ENCODE measurements at regions not wholly inside any gene's neighbourhood (a gene's known extent, or its start where the extent isn't known, plus 50 kb on each side); places are given as distances from the start of the nearest gene placed in this dataset.

DNA sequence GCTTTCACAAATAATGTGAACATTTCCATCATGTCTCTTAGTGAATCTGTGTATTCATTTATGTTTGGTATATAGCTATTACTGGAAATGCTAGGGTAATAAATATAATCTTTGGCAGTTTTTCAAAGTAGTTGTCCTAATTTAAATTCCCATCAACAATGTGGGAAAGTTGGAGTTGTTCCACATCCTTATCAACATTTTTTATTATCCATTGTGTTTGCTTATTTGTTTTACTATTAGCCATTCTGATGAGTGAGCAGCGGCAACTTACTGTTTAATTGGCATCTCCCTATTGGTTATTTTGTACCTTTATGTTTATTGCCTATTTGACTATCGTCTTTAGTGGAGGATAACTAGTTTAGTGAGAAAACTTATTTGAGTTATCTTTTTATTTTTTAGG, 121.1 kb upstream of the CCN2 start (continued):
- TF ChIP-seq TRIM22 (IDR thresholded peaks at IDR 0.05) (no peak), ARID2 (CRISPR knock-in tag; IDR thresholded peaks at IDR 0.05; ENCODE audit: borderline replicate concordance) (no peak)

- no peak overlapping the region for H3K27ac ChIP-seq (ENCODE audit: extremely low read length, insufficient read depth, low read length)
- H3K79me2 ChIP-seq (ENCODE audit: insufficient read depth, low read length) = no peaks in the 10 kb centered on the region
- intact Hi-C loops (cut with micrococcal nuclease; ENCODE audit: unreplicated experiment) (no loop called here), in situ Hi-C loops (cut with HindIII; ENCODE audit: extremely low pct_ligation_motif_present, low pct_unique_long_range_greater_than_20kb) (no loop called here)
- POLR2A ChIA-PET = no interaction called here
- ATAC-seq (no peak), FAIRE-seq (no peak), DNase-seq (ENCODE audit: low spot score) (no peak)
- WGBS (ENCODE audit: low lambda C conversion rate) = 8% methylated on average over 1 of the region's 1 CpG
- H2AFZ ChIP-seq (ENCODE audit: low read length) = no peak overlapping the region
- no peak for TF ChIP-seq POLR2AphosphoS2 (IDR thresholded peaks at IDR 0.05; ENCODE audit: low read depth, low read length)
- no peak for TF ChIP-seq THAP8 (CRISPR knock-in tag; IDR thresholded peaks at IDR 0.05; ENCODE audit: borderline replicate concordance)
- no peak for TF ChIP-seq MATR3 (CRISPR knock-in tag; IDR thresholded peaks at IDR 0.05)
- TF ChIP-seq MIER3 (CRISPR knock-in tag; IDR thresholded peaks at IDR 0.05; ENCODE audit: borderline replicate concordance) = no peak
- no peak for TF ChIP-seq ZNF597 (CRISPR knock-in tag; IDR thresholded peaks at IDR 0.05)
- TF ChIP-seq ZNF337 (CRISPR knock-in tag; IDR thresholded peaks at IDR 0.05; ENCODE audit: borderline replicate concordance, low read depth) = no peak
- no peak for TF ChIP-seq RFX1 (IDR thresholded peaks at IDR 0.05)
- TF ChIP-seq IKZF1 (IDR thresholded peaks at IDR 0.05) = no peak
- no peak for TF ChIP-seq ZNF674 (CRISPR knock-in tag; IDR thresholded peaks at IDR 0.05; ENCODE audit: low read depth)
- TF ChIP-seq ZNF839 (CRISPR knock-in tag; IDR thresholded peaks at IDR 0.05; ENCODE audit: borderline replicate concordance) = no peak
- no peak for TF ChIP-seq RNF2 (conservative IDR thresholded peaks at IDR 0.05; ENCODE audit: low read depth)
- no peak for TF ChIP-seq TBL1XR1 (IDR thresholded peaks at IDR 0.05; ENCODE audit: borderline replicate concordance, low read length, partially characterized antibody)
- no peak for TF ChIP-seq NR3C1 (CRISPR knock-in tag; IDR thresholded peaks at IDR 0.05)
- no peak for TF ChIP-seq ZNF235 (CRISPR knock-in tag; IDR thresholded peaks at IDR 0.05; ENCODE audit: borderline replicate concordance)
- no peaks in the 10 kb centered on the region for H3K27me3 ChIP-seq (ENCODE audit: control insufficient read depth in 1 of 2, insufficient read depth in 2 of 2, low read length in 2 of 2)
- no peak overlapping the region for H3K4me2 ChIP-seq (ENCODE audit: low read depth, low read length)
- BruUV-seq (replicated peaks) = no TSS peak
- no peaks in the 10 kb centered on the region for H3K9me3 ChIP-seq (ENCODE audit: low read length)
- H4K20me1 ChIP-seq (ENCODE audit: insufficient read depth, low read length) = no peaks in the 10 kb centered on the region
- H3K36me3 ChIP-seq (replicated peaks in 1 of 2; ENCODE audit: control insufficient read depth in 1 of 2, insufficient read depth in 2 of 2, low read length in 2 of 2) = no peaks in the 10 kb centered on the region
- no peak overlapping the region for H3K4me3 ChIP-seq (replicated peaks in 1 of 3; ENCODE audit: insufficient read depth in 1 of 3, low read depth in 2 of 3, low read length in 3 of 3)
- H3K9ac ChIP-seq (ENCODE audit: insufficient read depth, low read depth, low read length) = no peak overlapping the region
- H3K4me1 ChIP-seq (ENCODE audit: insufficient read depth, low read length) = no peaks in the 10 kb centered on the region
- CTCF ChIA-PET (ENCODE audit: low intra/inter-chr PET ratio, low total read pairs) = no interaction called here
Observed at GRCh38 chr6:132070356-132070755, 119.2 kb upstream of the CCN2 start.

Measured in HepG2 (cell line).